HCT116 (cell line): ENCODE measurements at regions not wholly inside any gene's neighbourhood (a gene's known extent, or its start where the extent isn't known, plus 50 kb on each side); places are given as distances from the start of the nearest gene placed in this dataset.

Experiments used
- ATAC-seq: fragments of 200-7000 bp; cut with Tn5 transposase; 2 replicates; pipeline ENCODE4 v1.9.1; 2020; ENCODE audit warnings: mild to moderate bottlenecking, moderate library complexity
- BruUV-seq: library from RNA; stranded (reverse); fragments of 400-500 nt; replicated peaks from 2 replicates; lab custom pipeline; 2021; lab: Mats Ljungman, UMichigan
- CTCF ChIA-PET: fragments of 300-600 bp; sonication (Branson Sonifier 250); formaldehyde crosslinking; loops from one replicate; lab custom pipeline; 2021; ENCODE audit warnings: antibody characterized with exemption; lab: Charles Lee
- POLR2A ChIA-PET: fragments of 300-600, 350-600 bp; sonication (Branson Sonifier 250); formaldehyde crosslinking; loops from one replicate; lab custom pipeline; 2021; ENCODE audit warnings: antibody characterized with exemption; lab: Charles Lee
- RAD21 ChIA-PET, 2 experiments: fragments of 300-600 bp; sonication (Branson Sonifier 250); formaldehyde crosslinking; loops; one replicate each; lab custom pipeline; 2023; ENCODE audit warnings: low total read pairs in 2 of 2; ENCODE audit not compliant: uncharacterized antibody in 2 of 2, unreplicated experiment in 2 of 2, low non-redundant PET in 1 of 2; lab: Charles Lee
- DNase-seq: peaks from one replicate; pipeline ENCODE4 v3.0.0-alpha.2; 2010; ENCODE audit warnings: low read depth, low spot score
- H2AFZ ChIP-seq: fragments of 200-600 bp; shearing (Covaris generic), sonication (generic); 2 replicates; pipeline ENCODE4 v1.6.1; 2017; ENCODE audit warnings: low read depth, mixed run types, mixed read lengths, antibody characterized with exemption, low read length; ENCODE audit not compliant: poor library complexity, severe bottlenecking
- H3K27ac ChIP-seq: 2 replicates; pipeline ENCODE4 v1.5.1; 2012; ENCODE audit warnings: low read depth, low read length
- H3K27me3 ChIP-seq: fragments of 200-600 bp; sonication (generic); 2 replicates; pipeline ENCODE4 v1.6.1; 2016; ENCODE audit warnings: mixed run types, low read length, mixed read lengths; ENCODE audit not compliant: insufficient read depth
- H3K36me3 ChIP-seq, 2 experiments: fragments of 200-500 bp in 1 of 2; fragments of 200-600 bp in 1 of 2; sonication (Bioruptor generic) in 1 of 2; sonication (generic) in 1 of 2; 2 replicates each; pipeline versions ENCODE4 v1.5.1 to v1.6.1; 2014 to 2016; ENCODE audit warnings: low read length in 2 of 2, inconsistent platforms in 1 of 2, mixed read lengths in 1 of 2, mixed run types in 1 of 2; ENCODE audit not compliant: insufficient read depth in 2 of 2, control insufficient read depth in 1 of 2
- H3K4me1 ChIP-seq, 2 experiments: fragments of 200-600 bp in 1 of 2; sonication (generic) in 1 of 2; 2 replicates each; pipeline versions ENCODE4 v1.5.1 to v1.6.1; 2012 to 2017; ENCODE audit warnings: low read length in 2 of 2, inconsistent platforms in 1 of 2, mild to moderate bottlenecking in 1 of 2, mixed read lengths in 1 of 2, mixed run types in 1 of 2, moderate library complexity in 1 of 2; ENCODE audit not compliant: insufficient read depth in 2 of 2, control insufficient read depth in 1 of 2
- H3K4me2 ChIP-seq: fragments of 200-600 bp; sonication (generic); 2 replicates; pipeline ENCODE4 v1.6.1; 2017; ENCODE audit warnings: mixed run types, low read length, mixed read lengths
- H3K4me3 ChIP-seq, 2 experiments: fragments of 200-600 bp in 1 of 2; sonication (generic) in 1 of 2; replicated peaks in 1 of 2; 2 replicates each; pipeline ENCODE4 v1.5.1; 2011 to 2016; ENCODE audit warnings: low read length in 2 of 2, control low read depth in 1 of 2, low read depth in 1 of 2, mild to moderate bottlenecking in 1 of 2, mixed read lengths in 1 of 2, mixed run types in 1 of 2
- H3K79me2 ChIP-seq: fragments of 200-600 bp; sonication (generic); 2 replicates; pipeline ENCODE4 v1.6.1; 2017; ENCODE audit warnings: mild to moderate bottlenecking, mixed run types, low read length, moderate library complexity, mixed read lengths; ENCODE audit not compliant: insufficient read depth
- H3K9ac ChIP-seq: fragments of 200-600 bp; sonication (generic); 2 replicates; pipeline ENCODE4 v1.6.1; 2016; ENCODE audit warnings: low read length, mixed read lengths
- H3K9me2 ChIP-seq: fragments of 200-600 bp; sonication (generic), shearing (Covaris generic); 2 replicates; pipeline ENCODE4 v1.6.1; 2017; ENCODE audit warnings: mixed run types, mild to moderate bottlenecking, moderate library complexity; ENCODE audit not compliant: insufficient read depth
- H3K9me3 ChIP-seq, 2 experiments: fragments of 200-500 bp in 1 of 2; fragments of 200-600 bp in 1 of 2; sonication (Bioruptor generic) in 1 of 2; sonication (generic) in 1 of 2; 2 replicates each; pipeline ENCODE4 v1.6.1; 2014 to 2017; ENCODE audit warnings: low read length in 2 of 2, mixed read lengths in 2 of 2, inconsistent platforms in 1 of 2, low read depth in 1 of 2, mild to moderate bottlenecking in 1 of 2, mixed run types in 1 of 2, moderate library complexity in 1 of 2; ENCODE audit not compliant: control insufficient read depth in 1 of 2, insufficient read depth in 1 of 2
- H4K20me1 ChIP-seq: fragments of 200-600 bp; sonication (generic), shearing (Covaris generic); 2 replicates; pipeline ENCODE4 v1.6.1; 2017; ENCODE audit warnings: mixed run types, mild to moderate bottlenecking, moderate library complexity; ENCODE audit not compliant: insufficient read depth
- CBX3 ChIP-seq: IDR thresholded peaks from 2 replicates; pipeline ENCODE4 v1.6.1; 2012; ENCODE audit warnings: low read depth
- CTCF ChIP-seq, 3 experiments: fragments of 200-600 bp in 1 of 3; sonication (generic) in 1 of 3; IDR thresholded peaks in 2 of 3; conservative IDR thresholded peaks in 1 of 3; 2 replicates each; pipeline ENCODE4 v1.5.1; 2012 to 2017; ENCODE audit warnings: low read depth in 2 of 3, low read length in 2 of 3, antibody characterized with exemption in 1 of 3, borderline replicate concordance in 1 of 3, control low read depth in 1 of 3, mild to moderate bottlenecking in 1 of 3, mixed read lengths in 1 of 3, mixed run types in 1 of 3, moderate library complexity in 1 of 3; ENCODE audit not compliant: insufficient read depth in 1 of 3
- EZH2 ChIP-seq: fragments of 200-600 bp; sonication (generic); IDR thresholded peaks from 2 replicates; pipeline ENCODE4 v1.6.1; 2017; ENCODE audit warnings: antibody characterized with exemption, mixed run types
- EZH2phosphoT487 ChIP-seq: fragments of 200-600 bp; IDR thresholded peaks from 2 replicates; pipeline ENCODE4 v1.6.1; 2018; ENCODE audit warnings: antibody characterized with exemption, borderline replicate concordance
- JUND ChIP-seq: IDR thresholded peaks from 2 replicates; pipeline ENCODE4 v1.6.1; 2012
- MAX ChIP-seq: IDR thresholded peaks from 2 replicates; pipeline ENCODE4 v1.6.1; 2012
- POLR2AphosphoS5 ChIP-seq: IDR thresholded peaks from 2 replicates; pipeline ENCODE4 v1.6.1; 2011; ENCODE audit warnings: mild to moderate bottlenecking, low read depth, low read length, moderate library complexity
- SIN3A ChIP-seq: IDR thresholded peaks from 2 replicates; pipeline ENCODE4 v1.6.1; 2012; ENCODE audit warnings: low read depth
- SRF ChIP-seq: IDR thresholded peaks from 2 replicates; pipeline ENCODE4 v1.6.1; 2012; ENCODE audit warnings: low read depth
- TCF7L2 ChIP-seq: IDR thresholded peaks from 2 replicates; pipeline ENCODE4 v1.7.0; 2011; ENCODE audit warnings: borderline replicate concordance, inconsistent platforms; ENCODE audit not compliant: insufficient read depth, insufficient read length; ENCODE audit errors: extremely low read depth
- ZBTB33 ChIP-seq: IDR thresholded peaks from 2 replicates; pipeline ENCODE4 v1.6.1; 2011; ENCODE audit warnings: mild to moderate bottlenecking, low read length, moderate library complexity; ENCODE audit not compliant: insufficient replicate concordance; ENCODE audit errors: extremely low read depth
- ZNF274 ChIP-seq: fragments of 200-500 bp; sonication (Bioruptor generic); IDR thresholded peaks from 2 replicates; pipeline ENCODE4 v1.6.1; 2014; ENCODE audit warnings: mild to moderate bottlenecking, low read depth, low read length, inconsistent platforms
- intact Hi-C: fragments of 100-400 bp; cut with micrococcal nuclease; formaldehyde crosslinking; loops from 2 replicates; pipeline ENCODE4 v1.10.0; 2022

- no peak overlapping the region for H3K4me2 ChIP-seq
- RAD21 ChIA-PET: no interaction called here
- no peak for ATAC-seq
- CTCF ChIA-PET: no interaction called here
- no peaks in the 10 kb centered on the region for H3K9me2 ChIP-seq
- no peaks in the 10 kb centered on the region for H3K4me1 ChIP-seq
- TF ChIP-seq CBX3 (no peak), EZH2phosphoT487 (no peak), EZH2 (no peak)
- TF ChIP-seq, all 23 proteins: peak for 0
- DNase-seq: no peak
- no peak overlapping the region for H3K27ac ChIP-seq
- no peaks in the 10 kb centered on the region for H4K20me1 ChIP-seq
- POLR2A ChIA-PET: no interaction called here
- no peak overlapping the region for H2AFZ ChIP-seq
- H3K27me3 ChIP-seq: no peaks in the 10 kb centered on the region
- no peak overlapping the region for H3K9ac ChIP-seq
- no peaks in the 10 kb centered on the region for H3K9me3 ChIP-seq
- no peak overlapping the region for H3K4me3 ChIP-seq
- no TSS peak for BruUV-seq
- no peaks in the 10 kb centered on the region for H3K36me3 ChIP-seq
- intact Hi-C loops: no loop called here
- no peaks in the 10 kb centered on the region for H3K79me2 ChIP-seq
Measured at GRCh38 chr6:102525336-102525735, 1131.8 kb downstream of the GRIK2 start.

- H3K27me3 ChIP-seq: no peaks in the 10 kb centered on the region
- H3K4me2 ChIP-seq: no peak overlapping the region
- BruUV-seq: no TSS peak
- H3K9me3 ChIP-seq: no peaks in the 10 kb centered on the region
- intact Hi-C loops: no loop called here
- no peaks in the 10 kb centered on the region for H3K4me1 ChIP-seq
- no peaks in the 10 kb centered on the region for H3K9me2 ChIP-seq
- H4K20me1 ChIP-seq: no peaks in the 10 kb centered on the region
- no peaks in the 10 kb centered on the region for H3K79me2 ChIP-seq
- CTCF ChIA-PET: no interaction called here
- H3K4me3 ChIP-seq: no peak overlapping the region
- TF ChIP-seq SRF: no peak
- TF ChIP-seq ZBTB33: no peak
- TF ChIP-seq SIN3A: no peak
- no peak for TF ChIP-seq TCF7L2
- no peak for TF ChIP-seq CTCF (IDR thresholded peaks at IDR 0.05 in 2 of 3, conservative IDR thresholded peaks at IDR 0.05 in 1 of 3; ENCODE audit: borderline replicate concordance in 1 of 3, insufficient read depth in 1 of 3, low read depth in 2 of 3, low read length in 2 of 3)
- no peak for TF ChIP-seq CBX3
- no peak for TF ChIP-seq ZNF274
- TF ChIP-seq EZH2: no peak
- no peak for TF ChIP-seq POLR2AphosphoS5
- no peak for TF ChIP-seq JUND
- no peak for TF ChIP-seq MAX
- TF ChIP-seq, all 23 proteins: peak for 0
- ChIA-PET POLR2A (no interaction called here), RAD21 (no interaction called here)
- H3K27ac ChIP-seq: no peak overlapping the region
- DNase-seq (no peak), ATAC-seq (no peak)
- no peaks in the 10 kb centered on the region for H3K36me3 ChIP-seq
- H2AFZ ChIP-seq: no peak overlapping the region
- H3K9ac ChIP-seq: no peak overlapping the region
Measured at GRCh38 chr6:102520966-102521365, 1127.5 kb downstream of the GRIK2 start.
